GM12892 (cell line): ENCODE measurements at regions not wholly inside any gene's neighbourhood (a gene's known extent, or its start where the extent isn't known, plus 50 kb on each side); places are given as distances from the start of the nearest gene placed in this dataset.
A peak's percentile ranks its signal among the peaks of the same experiment; 100 is the strongest.
"Not testable (repeated sequence)": the region's sequence is repeated elsewhere in the genome, so short reads cannot be mapped to it uniquely, and the experiment has no call there.

ENCODE experiments used
- DNase-seq: peaks from one replicate; pipeline ENCODE4 v3.0.0; 2011; ENCODE audit not compliant: insufficient read length
- FAIRE-seq: peaks from 2 replicates; lab custom pipeline; 2011; peaks lifted over from hg19 to GRCh38; lab: Jason Lieb, UNC
- POLR2A ChIP-seq: IDR thresholded peaks from 2 replicates; pipeline ENCODE4 v1.6.1; 2011; ENCODE audit warnings: low read depth, low read length, control low read depth
- POLR2AphosphoS5 ChIP-seq: IDR thresholded peaks from 2 replicates; pipeline ENCODE4 v1.6.1; 2011; ENCODE audit warnings: low read depth, low read length, control low read depth
- TAF1 ChIP-seq: IDR thresholded peaks from 2 replicates; pipeline ENCODE4 v1.6.1; 2011; ENCODE audit warnings: low read depth, mild to moderate bottlenecking, control low read depth, low read length, borderline replicate concordance

GRCh38 chr1:148309940-148310500 lies 157.9 kb upstream of the NBPF11 start:
- TF ChIP-seq TAF1 (no peak), POLR2A (no peak), POLR2AphosphoS5 (no peak)
- no peak for FAIRE-seq

GRCh38 chr1:148308832-148309458 lies 156.9 kb upstream of the NBPF11 start:
- no peak for TF ChIP-seq POLR2AphosphoS5
- TF ChIP-seq TAF1 = no peak
- TF ChIP-seq POLR2A = no peak
- no peak for DNase-seq
- FAIRE-seq = no peak

More at GRCh38 chr1:148309940-148310500, 157.9 kb upstream of the NBPF11 start:
- DNase-seq = no peak

- no peak for FAIRE-seq
- TF ChIP-seq POLR2A (no peak), TAF1 (no peak), POLR2AphosphoS5 (no peak)
- DNase-seq = no peak
Measured at GRCh38 chr1:148307583-148308185, 155.6 kb upstream of the NBPF11 start.

- not testable (repeated sequence) for FAIRE-seq, DNase-seq
Measured at GRCh38 chr1:148304935-148305334, 152.9 kb upstream of the NBPF11 start.

- not testable (repeated sequence) for DNase-seq
- peak; percentile 97 for FAIRE-seq
Measured at GRCh38 chr1:148302586-148303364, 150.7 kb upstream of the NBPF11 start.

- not testable (repeated sequence) for FAIRE-seq, DNase-seq
Measured at GRCh38 chr1:148297852-148298251, 145.8 kb upstream of the NBPF11 start.

- DNase-seq (no peak), FAIRE-seq (no peak)
- TF ChIP-seq POLR2A (no peak), TAF1 (no peak), POLR2AphosphoS5 (no peak)
Measured at GRCh38 chr1:148296511-148296910, 144.4 kb upstream of the NBPF11 start.

- TF ChIP-seq POLR2A (no peak), POLR2AphosphoS5 (no peak), TAF1 (no peak)
- FAIRE-seq (no peak), DNase-seq (no peak)
Measured at GRCh38 chr1:148294116-148294807, 142.2 kb upstream of the NBPF11 start.

- TF ChIP-seq TAF1 = no peak
- no peak for TF ChIP-seq POLR2AphosphoS5
- no peak for TF ChIP-seq POLR2A
- FAIRE-seq = no peak
- no peak for DNase-seq
Measured at GRCh38 chr1:148293651-148294050, 141.6 kb upstream of the NBPF11 start.

GRCh38 chr1:148292915-148293314 lies 140.8 kb upstream of the NBPF11 start:
- no peak for DNase-seq
- FAIRE-seq = no peak
- TF ChIP-seq POLR2AphosphoS5 (no peak), TAF1 (no peak), POLR2A (no peak)

- FAIRE-seq = no peak
- TF ChIP-seq POLR2AphosphoS5 (no peak), TAF1 (no peak), POLR2A (no peak)
- DNase-seq = no peak
Measured at GRCh38 chr1:148290881-148291280, 138.8 kb upstream of the NBPF11 start.

- no peak for DNase-seq
- TF ChIP-seq POLR2A = no peak
- TF ChIP-seq TAF1 = no peak
- no peak for TF ChIP-seq POLR2AphosphoS5
- no peak for FAIRE-seq
Measured at GRCh38 chr1:148289647-148290046, 137.6 kb upstream of the NBPF11 start.

- not testable (repeated sequence) for FAIRE-seq, DNase-seq
Measured at GRCh38 chr1:148285946-148286345, 133.9 kb upstream of the NBPF11 start.

GRCh38 chr1:148280831-148281572 lies 128.9 kb upstream of the NBPF11 start:
- FAIRE-seq = peak; percentile 91
- DNase-seq = not testable (repeated sequence)

GRCh38 chr1:148279002-148279542 lies 127.0 kb upstream of the NBPF11 start:
- not testable (repeated sequence) for DNase-seq, FAIRE-seq

- DNase-seq, FAIRE-seq: not testable (repeated sequence)
Measured at GRCh38 chr1:148277865-148278279, 125.8 kb upstream of the NBPF11 start.
